ENCODE measurements at regions not wholly inside any gene's neighbourhood (a gene's known extent, or its start where the extent isn't known, plus 50 kb on each side); places are given as distances from the start of the nearest gene placed in this dataset.

- Histone ChIP-seq H3K4me3 (peak overlapping the region; percentile 7 to 36 (median 22)), H3K27me3 (no peaks in the 10 kb centered on the region)
Observed at GRCh38 chr9:99296291-99296951, 74.3 kb downstream of the SEC61B start.

GRCh38 chr9:99298614-99299013 is 76.5 kb downstream of the SEC61B start:
- H3K27me3 ChIP-seq = no peaks in the 10 kb centered on the region
- no peak for DNase-seq
- TF ChIP-seq CTCF (IDR thresholded peaks at IDR 0.05) = no peak
- TF ChIP-seq POLR2A (IDR thresholded peaks at IDR 0.05) = no peak
- H3K4me1 ChIP-seq = peaks cover 0 to 3% (median 0%) of the 10 kb centered on the region in 4 donors
- H3K4me3 ChIP-seq = no peak overlapping the region
- no peak overlapping the region for H3K27ac ChIP-seq
- H3K9me3 ChIP-seq = no peaks in the 10 kb centered on the region
- no peaks in the 10 kb centered on the region for H3K36me3 ChIP-seq

More at GRCh38 chr9:99296291-99296951, 74.3 kb downstream of the SEC61B start:
- DNase-seq = peak in 2 of 3 donors; percentile 43 to 65
- peaks cover 0 to 3% (median 0%) of the 10 kb centered on the region in 4 donors for H3K4me1 ChIP-seq
- no peak for TF ChIP-seq CTCF (IDR thresholded peaks at IDR 0.05)
- TF ChIP-seq POLR2A (IDR thresholded peaks at IDR 0.05) = no peak
- H3K36me3 ChIP-seq = no peaks in the 10 kb centered on the region
- H3K9me3 ChIP-seq = no peaks in the 10 kb centered on the region
- no peak overlapping the region for H3K27ac ChIP-seq

- Histone ChIP-seq H3K36me3 (no peaks in the 10 kb centered on the region), H3K27ac (no peak overlapping the region), H3K4me3 (no peak overlapping the region), H3K27me3 (no peaks in the 10 kb centered on the region), H3K4me1 (peaks cover 0 to 3% (median 0%) of the 10 kb centered on the region in 4 donors), H3K9me3 (no peaks in the 10 kb centered on the region)
- DNase-seq = no peak
- TF ChIP-seq CTCF (IDR thresholded peaks at IDR 0.05) (no peak), POLR2A (IDR thresholded peaks at IDR 0.05) (no peak)
Observed at GRCh38 chr9:99299211-99300102, 77.4 kb downstream of the SEC61B start.

GRCh38 chr9:99300103-99300439 is 78.0 kb downstream of the SEC61B start:
- Histone ChIP-seq H3K36me3 (no peaks in the 10 kb centered on the region), H3K4me3 (no peak overlapping the region), H3K27ac (no peak overlapping the region), H3K27me3 (no peaks in the 10 kb centered on the region), H3K4me1 (peaks cover 0 to 3% (median 0%) of the 10 kb centered on the region in 4 donors), H3K9me3 (no peaks in the 10 kb centered on the region)
- no peak for TF ChIP-seq CTCF (IDR thresholded peaks at IDR 0.05)
- TF ChIP-seq POLR2A (IDR thresholded peaks at IDR 0.05) = no peak
- no peak for DNase-seq

- Histone ChIP-seq H3K36me3 (no peaks in the 10 kb centered on the region), H3K27ac (no peak overlapping the region), H3K4me3 (no peak overlapping the region), H3K4me1 (peaks cover 0 to 3% (median 0%) of the 10 kb centered on the region in 4 donors), H3K9me3 (no peaks in the 10 kb centered on the region), H3K27me3 (no peaks in the 10 kb centered on the region)
- TF ChIP-seq CTCF (IDR thresholded peaks at IDR 0.05) = no peak
- no peak for TF ChIP-seq POLR2A (IDR thresholded peaks at IDR 0.05)
- DNase-seq = no peak
Observed at GRCh38 chr9:99300603-99301002, 78.5 kb downstream of the SEC61B start.
